IMR-90 (cell line): ENCODE measurements at regions not wholly inside any gene's neighbourhood (a gene's known extent, or its start where the extent isn't known, plus 50 kb on each side); places are given as distances from the start of the nearest gene placed in this dataset.

ENCODE experiments used
- CTCF ChIP-seq: conservative IDR thresholded peaks from 2 replicates; pipeline ENCODE4 v1.5.1; 2012; ENCODE audit warnings: mild to moderate bottlenecking, low read depth, low read length, improper control_type of control experiment
- FOS ChIP-seq: fragments of 150-350 bp; IDR thresholded peaks from 2 replicates; pipeline ENCODE4 v1.6.1; 2016; ENCODE audit warnings: low read depth, low read length
- POLR2A ChIP-seq: IDR thresholded peaks from 2 replicates; pipeline ENCODE4 v1.6.1; 2012; ENCODE audit warnings: mild to moderate bottlenecking, low read depth, low read length
- RAD21 ChIP-seq: IDR thresholded peaks from 2 replicates; pipeline ENCODE4 v1.6.1; 2012; ENCODE audit warnings: low read length, improper control_type of control experiment
- RCOR1 ChIP-seq: IDR thresholded peaks from 2 replicates; pipeline ENCODE4 v1.6.1; 2012; ENCODE audit warnings: mild to moderate bottlenecking, low read length, improper control_type of control experiment; ENCODE audit not compliant: insufficient replicate concordance
- USF2 ChIP-seq: fragments of 150-350 bp; IDR thresholded peaks from 2 replicates; pipeline ENCODE4 v1.6.1; 2017; ENCODE audit warnings: mild to moderate bottlenecking, antibody characterized with exemption, low read length, low read depth

GRCh38 chr5:167827766-167828165, 463.7 kb upstream of the WWC1 start:
- TF ChIP-seq CTCF (no peak), POLR2A (no peak), RAD21 (no peak), RCOR1 (no peak), USF2 (no peak), FOS (no peak)
